Activated gamma-delta T cell treated with Interleukin-2 at 50 U/mL for 16 hours (primary cell): ENCODE measurements at regions not wholly inside any gene's neighbourhood (a gene's known extent, or its start where the extent isn't known, plus 50 kb on each side); places are given as distances from the start of the nearest gene placed in this dataset.

Source experiments
- DNase-seq: peaks from one replicate; pipeline ENCODE4 v3.0.0-alpha.2; 2020

- DNase-seq, result no peak
Observed at GRCh38 chr10:3478632-3479240, 306.2 kb upstream of the PITRM1 start.

DNA sequence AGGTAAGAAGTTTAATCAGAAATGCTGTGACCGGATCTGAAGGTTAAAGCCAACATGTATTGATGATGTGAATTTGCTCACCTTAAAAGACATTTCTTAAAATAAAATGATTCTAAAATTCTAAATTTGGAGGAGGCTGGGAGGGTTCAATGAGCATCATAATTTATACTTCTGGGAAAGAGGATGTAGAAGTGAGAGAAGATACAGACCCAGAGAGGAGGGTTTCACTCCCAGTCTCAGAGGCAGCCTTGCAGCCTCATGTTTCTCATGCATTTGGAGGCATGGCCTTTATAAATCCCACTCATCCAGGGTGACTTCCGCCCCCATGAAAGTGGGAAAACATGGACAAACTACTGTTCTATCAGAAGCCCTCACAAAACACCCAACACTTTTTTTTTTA lies 305.6 kb upstream of the PITRM1 start:
- no peak for DNase-seq

GRCh38 chr10:3477683-3478082 lies 305.1 kb upstream of the PITRM1 start:
- DNase-seq, result no peak

GRCh38 chr10:3476640-3477448 lies 304.3 kb upstream of the PITRM1 start:
- DNase-seq, result no peak

DNA sequence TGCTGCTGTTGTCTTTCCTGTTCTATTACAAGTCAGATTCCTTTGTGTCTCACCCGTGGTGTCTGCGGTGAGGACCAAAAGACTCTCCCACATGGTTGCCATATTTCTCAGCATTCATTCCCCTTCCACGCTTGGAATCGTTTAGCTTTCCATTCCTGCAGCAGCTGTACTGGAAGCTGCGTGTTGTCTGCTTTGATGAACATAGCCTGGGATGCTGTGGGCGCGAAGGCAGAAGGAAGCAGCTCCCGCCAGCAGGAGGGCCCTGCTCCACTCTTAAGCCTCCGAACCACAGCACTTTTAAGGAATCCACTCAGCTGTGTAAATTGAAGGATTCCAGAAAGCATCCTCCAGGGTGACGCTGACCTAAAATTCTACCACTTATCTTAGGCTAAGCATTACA lies 303.6 kb upstream of the PITRM1 start:
- DNase-seq, result no peak

DNA sequence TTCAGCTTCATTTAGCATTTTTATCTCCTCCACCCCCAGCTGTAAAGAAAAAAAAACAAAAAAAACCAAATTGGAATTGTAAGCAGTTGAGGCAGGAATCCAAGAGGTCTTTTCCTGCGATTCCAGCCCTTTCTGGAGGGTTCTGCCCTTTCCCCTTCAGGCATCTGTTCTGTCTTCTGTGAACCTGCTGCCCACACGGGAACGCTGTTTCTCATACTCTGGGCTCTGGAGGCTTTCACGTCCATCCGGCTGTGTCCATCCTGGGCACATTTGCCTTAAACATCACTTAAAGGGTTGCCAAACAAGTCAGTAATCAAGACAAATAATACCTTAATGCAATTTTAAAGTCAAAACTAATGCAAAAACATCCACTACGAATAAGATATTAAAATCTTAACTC lies 302.8 kb upstream of the PITRM1 start:
- no peak for DNase-seq

GRCh38 chr10:3474266-3474665 lies 301.7 kb upstream of the PITRM1 start:
- no peak for DNase-seq

DNA sequence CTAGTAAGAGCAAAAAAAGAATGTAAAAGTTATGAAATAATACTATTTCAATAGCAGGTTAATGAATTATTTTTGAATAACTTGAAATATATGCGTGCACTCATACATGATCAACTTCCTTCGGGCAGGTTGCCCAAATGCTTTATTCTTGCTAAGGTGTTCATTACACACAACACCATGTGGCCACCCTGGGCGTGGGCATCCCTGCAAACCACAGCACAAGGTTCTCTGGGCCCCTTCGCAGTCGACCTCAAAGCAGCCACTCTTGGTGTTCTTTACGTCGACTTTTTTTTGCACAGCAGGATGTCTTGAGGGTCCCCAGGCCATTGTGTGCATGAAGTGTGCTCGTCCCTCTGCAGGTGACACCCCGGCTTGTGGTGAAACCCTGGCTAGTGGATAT lies 300.7 kb upstream of the PITRM1 start:
- peak; percentile 39 for DNase-seq

- no peak for DNase-seq
Observed at GRCh38 chr10:3472287-3473051, 299.9 kb upstream of the PITRM1 start.

- no peak for DNase-seq
Observed at GRCh38 chr10:3471927-3472286, 299.3 kb upstream of the PITRM1 start.

DNA sequence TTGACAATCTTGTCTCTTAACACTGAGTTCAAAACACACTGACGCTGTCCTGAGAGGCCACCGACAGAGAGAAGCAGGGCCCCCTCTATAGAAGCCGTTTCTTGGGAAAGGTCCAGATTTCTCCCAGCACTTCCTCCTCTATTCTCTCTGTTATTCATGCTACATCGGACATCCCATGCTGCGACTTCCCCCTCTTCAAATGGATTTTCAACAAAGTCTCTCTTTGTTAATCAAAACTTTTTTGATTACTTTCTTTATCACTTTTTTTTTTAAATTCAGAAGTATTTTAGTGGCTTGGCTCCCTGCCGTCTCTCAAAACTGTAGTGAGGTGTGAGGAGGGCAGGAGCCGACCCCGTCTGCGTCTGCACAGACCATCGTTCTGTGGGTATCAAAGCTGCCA lies 298.9 kb upstream of the PITRM1 start:
- no peak for DNase-seq

- DNase-seq, result no peak
Observed at GRCh38 chr10:3470191-3470590, 297.6 kb upstream of the PITRM1 start.

DNA sequence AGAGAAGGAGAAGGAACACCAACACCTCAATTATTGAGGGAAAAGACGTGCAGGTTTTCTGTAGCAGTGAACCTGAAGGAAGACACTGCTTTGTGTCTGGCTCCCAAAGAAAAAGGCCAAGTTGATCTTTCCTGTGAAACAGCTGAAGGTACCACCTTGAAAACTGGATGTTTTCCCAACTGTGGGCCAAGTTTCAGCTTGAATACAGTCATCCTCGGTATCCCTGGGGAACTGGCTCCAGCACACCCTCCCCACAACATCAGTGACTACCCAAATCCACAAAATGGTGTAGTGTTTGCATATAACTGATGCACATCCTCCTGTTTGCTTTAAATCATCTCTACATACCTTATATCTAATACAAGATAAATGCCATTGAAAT lies 297.0 kb upstream of the PITRM1 start:
- DNase-seq, result no peak

DNA sequence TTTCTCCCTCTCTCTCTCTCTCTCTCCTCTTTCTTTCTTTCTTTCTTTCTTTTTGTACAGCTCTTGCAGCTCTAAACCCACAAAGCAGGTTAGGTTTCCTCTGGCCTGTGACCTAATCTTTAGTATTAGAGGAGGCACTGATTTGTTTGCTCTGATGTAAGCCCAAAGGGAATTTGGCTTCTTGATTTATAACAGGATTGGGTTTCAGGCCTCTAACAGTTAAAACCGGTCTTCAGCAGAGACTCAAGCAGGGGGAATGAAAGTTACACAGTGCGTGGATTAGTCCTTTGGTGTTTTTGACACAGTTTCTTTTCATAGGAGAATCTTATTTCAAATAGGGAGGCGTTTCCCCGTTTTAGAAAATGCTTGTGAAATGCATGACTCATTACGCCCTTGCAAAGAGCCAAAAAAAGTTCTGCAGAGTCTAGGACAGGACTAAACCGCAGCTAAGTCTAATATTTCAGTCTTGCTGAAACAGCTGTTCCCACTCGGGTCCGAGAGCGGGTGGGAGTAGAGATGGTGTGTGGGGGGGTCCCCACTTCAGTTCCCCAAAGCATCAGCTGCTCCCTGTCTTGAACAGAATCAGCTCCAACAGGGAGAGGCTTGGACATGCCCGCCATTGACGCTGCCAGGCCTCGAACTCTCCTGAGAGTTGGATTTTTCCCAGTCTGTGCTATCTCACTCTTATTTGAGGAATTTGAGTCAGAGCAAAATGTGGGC lies 296.5 kb upstream of the PITRM1 start:
- no peak for DNase-seq

DNA sequence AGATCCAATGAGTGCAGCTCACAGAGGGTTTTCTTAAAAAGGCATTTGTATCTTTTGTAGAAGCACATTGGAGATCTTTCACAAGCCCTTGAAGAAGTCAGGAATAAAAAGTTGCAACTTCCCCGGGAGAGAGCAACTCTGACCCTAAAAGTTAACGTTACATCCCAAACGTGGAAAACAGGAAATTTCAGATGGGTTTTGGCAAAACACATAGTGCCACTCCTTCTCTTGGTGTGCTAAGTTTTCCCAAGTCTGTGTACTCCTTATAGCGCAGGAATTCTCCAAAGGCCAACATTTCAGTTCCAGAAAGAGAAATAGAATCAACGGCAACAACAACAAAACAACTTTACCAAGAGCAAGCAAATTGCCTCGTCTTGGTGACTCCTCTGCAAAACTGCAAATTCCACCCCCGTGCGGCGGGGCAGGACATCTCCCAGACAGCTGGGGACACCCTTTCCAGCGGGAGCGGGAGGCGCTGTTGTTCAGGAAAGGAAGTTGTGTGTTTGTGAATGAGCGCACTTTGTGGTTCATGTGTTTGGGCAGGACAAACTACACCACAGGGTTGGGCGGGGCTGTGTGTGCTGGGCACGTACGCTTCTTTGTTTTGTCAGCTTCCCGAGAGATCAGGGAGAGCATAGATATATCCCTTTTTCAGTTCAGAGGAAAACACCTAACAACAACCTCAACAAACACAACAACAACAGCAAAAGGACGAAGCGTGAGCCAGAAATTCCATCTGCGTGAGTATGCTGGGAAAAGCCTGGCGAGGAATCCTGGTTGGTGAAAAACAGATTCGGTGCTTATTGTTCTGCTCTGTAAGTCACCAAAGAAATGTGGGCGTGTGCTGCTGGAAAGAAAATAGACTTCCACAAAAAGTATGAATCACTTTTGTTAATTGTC lies 294.7 kb upstream of the PITRM1 start:
- no peak for DNase-seq

DNA sequence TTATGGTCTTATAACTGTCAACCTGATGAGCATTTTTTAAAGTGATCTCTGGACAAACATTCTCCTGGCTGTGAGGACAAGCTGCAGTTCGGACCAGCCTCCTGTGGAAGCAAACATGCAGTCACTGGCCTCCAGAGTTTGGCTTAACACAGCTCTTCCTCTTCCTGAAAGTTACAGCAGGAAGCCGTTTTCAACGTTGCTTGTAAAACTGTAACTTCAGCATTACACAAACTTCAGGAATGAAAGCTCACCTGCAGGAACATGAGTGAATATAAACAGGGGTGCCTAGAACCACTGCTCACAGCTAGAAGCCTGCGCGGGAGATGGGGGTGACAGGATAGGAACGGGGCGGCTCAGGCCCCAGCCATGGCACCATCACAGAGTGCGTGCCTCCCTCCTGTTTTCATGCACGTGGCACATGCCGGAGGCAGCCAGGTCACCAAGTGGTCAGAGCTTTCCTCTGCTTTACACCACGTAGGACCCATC lies 292.9 kb upstream of the PITRM1 start:
- DNase-seq, result no peak

DNA sequence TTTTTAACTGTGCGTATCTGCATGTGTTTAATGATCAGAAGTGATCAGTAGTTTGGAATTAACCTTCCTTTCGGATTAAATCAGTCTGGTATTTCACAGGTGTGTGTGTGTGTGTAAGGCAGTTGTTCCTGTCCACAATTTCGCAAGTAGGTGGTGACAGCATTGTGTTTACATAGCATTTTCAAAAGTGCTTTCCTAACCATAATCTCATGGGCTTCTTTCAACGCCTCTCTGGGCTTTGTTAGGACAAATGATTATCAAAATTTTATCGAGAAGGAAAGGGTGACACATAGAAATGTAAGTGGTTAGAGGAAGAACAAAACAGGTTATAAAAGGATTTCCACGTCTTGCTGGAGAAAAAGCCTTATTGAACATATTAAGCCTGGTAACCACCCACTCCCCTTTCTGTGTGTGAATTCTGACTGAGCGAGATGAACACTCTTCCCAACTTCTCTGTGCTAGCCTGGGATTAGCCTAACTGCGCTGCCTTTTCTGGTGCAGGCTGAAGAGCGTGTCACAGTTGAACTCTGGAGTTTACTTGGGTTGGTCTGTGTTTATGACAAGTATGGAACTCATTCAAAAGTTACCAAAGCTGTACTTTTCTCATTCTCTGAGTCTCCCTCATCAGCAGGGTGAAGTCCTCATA lies 292.3 kb upstream of the PITRM1 start:
- no peak for DNase-seq

DNA sequence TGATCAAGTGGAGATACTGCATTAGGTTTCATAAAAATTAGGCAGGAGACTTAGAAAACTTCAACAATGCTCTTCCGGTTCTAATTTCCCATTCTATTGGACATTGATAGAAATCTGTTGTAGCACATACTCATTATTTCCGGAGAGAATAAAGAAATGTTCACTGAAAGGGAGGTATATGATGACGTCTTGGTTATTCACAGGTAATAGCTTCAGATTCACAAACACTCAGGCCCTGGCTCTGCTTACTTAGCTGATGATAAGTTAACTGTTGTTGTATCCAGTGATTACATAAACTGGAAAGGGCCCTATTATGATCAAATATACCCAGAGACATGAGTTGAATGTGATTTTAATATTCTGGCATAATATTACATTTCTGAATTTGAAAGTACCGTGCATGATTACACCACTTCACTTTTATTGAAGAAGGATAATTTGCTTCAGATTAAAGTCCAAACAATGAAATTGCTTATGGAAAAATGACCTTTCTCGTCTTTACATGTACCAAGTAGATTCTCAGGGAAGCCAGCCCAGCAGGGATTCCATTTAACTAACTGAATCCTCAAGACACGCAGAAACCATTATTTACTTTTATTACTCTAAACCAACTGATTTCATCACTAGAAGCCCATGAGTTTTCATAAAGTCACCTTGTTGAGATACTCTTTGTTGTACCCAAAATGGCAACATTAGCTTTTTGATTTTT lies 288.0 kb upstream of the PITRM1 start:
- no peak for DNase-seq

GRCh38 chr10:3455385-3456334 lies 283.1 kb upstream of the PITRM1 start:
- DNase-seq, result no peak
